ENCODE measurements at regions not wholly inside any gene's neighbourhood (a gene's known extent, or its start where the extent isn't known, plus 50 kb on each side); places are given as distances from the start of the nearest gene placed in this dataset.

GRCh38 chr1:214715126-214715525 is 112.1 kb downstream of the CENPF start:
- Mint-ChIP-seq H3K4me1 (ENCODE audit: low read depth) (no peaks in the 10 kb centered on the region), H3K9me3 (ENCODE audit: low read depth) (peaks cover 2% of the 10 kb centered on the region), H3K4me3 (ENCODE audit: unreplicated experiment) (no peak overlapping the region), H3K27ac (ENCODE audit: unreplicated experiment) (no peak overlapping the region), H3K36me3 (ENCODE audit: low read depth) (no peaks in the 10 kb centered on the region), H3K27me3 (ENCODE audit: low read depth) (peaks cover 33% of the 10 kb centered on the region)
- TF ChIP-seq CTCF (IDR thresholded peaks at IDR 0.05), result no peak
- DNase-seq (ENCODE audit: low spot score), result no peak

DNA sequence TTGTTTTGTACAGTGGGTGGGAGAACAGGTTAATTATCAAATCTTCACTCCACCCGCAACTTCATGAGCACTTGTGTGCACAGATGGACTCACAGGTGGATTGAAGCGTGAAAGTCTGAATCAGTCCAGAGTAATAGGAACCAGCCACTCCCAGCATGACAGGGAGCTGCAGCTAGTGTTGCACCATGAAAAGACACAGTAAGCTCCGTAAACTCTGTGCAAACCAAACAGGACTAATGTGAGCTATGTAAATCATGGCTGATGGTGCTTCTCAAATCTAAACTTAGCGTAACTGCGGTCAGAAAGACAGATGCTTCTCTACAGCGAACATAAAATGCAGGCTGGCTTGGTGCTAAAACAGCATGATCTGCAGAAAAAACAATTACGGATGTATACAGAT is 114.4 kb downstream of the CENPF start:
- Mint-ChIP-seq H3K27ac (ENCODE audit: unreplicated experiment) (no peak overlapping the region), H3K27me3 (ENCODE audit: low read depth) (peaks cover 31% of the 10 kb centered on the region), H3K4me3 (ENCODE audit: unreplicated experiment) (no peak overlapping the region), H3K36me3 (ENCODE audit: low read depth) (no peaks in the 10 kb centered on the region), H3K4me1 (ENCODE audit: low read depth) (no peaks in the 10 kb centered on the region), H3K9me3 (ENCODE audit: low read depth) (peaks cover 2% of the 10 kb centered on the region)
- DNase-seq (ENCODE audit: low spot score), result no peak
- TF ChIP-seq CTCF (IDR thresholded peaks at IDR 0.05), result no peak

GRCh38 chr1:214718724-214719123 is 115.7 kb downstream of the CENPF start:
- TF ChIP-seq CTCF (IDR thresholded peaks at IDR 0.05), result no peak
- Mint-ChIP-seq H3K4me3 (ENCODE audit: unreplicated experiment) (no peak overlapping the region), H3K36me3 (ENCODE audit: low read depth) (peaks cover 1% of the 10 kb centered on the region), H3K27me3 (ENCODE audit: low read depth) (peaks cover 32% of the 10 kb centered on the region), H3K9me3 (ENCODE audit: low read depth) (peaks cover 8% of the 10 kb centered on the region), H3K4me1 (ENCODE audit: low read depth) (no peaks in the 10 kb centered on the region), H3K27ac (ENCODE audit: unreplicated experiment) (no peak overlapping the region)
- no peak for DNase-seq (ENCODE audit: low spot score)

DNA sequence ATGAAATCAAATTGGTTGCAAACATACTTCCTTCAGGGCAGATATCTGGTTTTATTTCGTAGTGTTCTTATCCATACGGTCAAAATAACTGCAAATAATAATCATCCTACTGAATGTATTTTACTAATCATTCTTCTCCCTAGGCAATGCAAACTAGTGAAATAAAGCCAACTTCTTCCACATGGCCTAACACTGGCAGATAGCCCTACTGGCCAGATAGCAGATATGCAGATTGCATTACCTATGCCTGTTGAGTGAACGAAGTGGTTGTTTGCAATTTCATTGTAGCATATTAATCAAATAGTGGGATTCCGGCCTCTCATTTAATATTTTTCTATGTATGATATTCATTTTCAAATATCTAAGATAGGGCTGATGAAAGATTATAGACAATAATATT is 116.2 kb downstream of the CENPF start:
- H3K4me1 Mint-ChIP-seq (ENCODE audit: low read depth), result no peaks in the 10 kb centered on the region
- H3K9me3 Mint-ChIP-seq (ENCODE audit: low read depth), result peaks cover 8% of the 10 kb centered on the region
- no peak overlapping the region for H3K4me3 Mint-ChIP-seq (ENCODE audit: unreplicated experiment)
- peaks cover 30% of the 10 kb centered on the region for H3K27me3 Mint-ChIP-seq (ENCODE audit: low read depth)
- no peak for TF ChIP-seq CTCF (IDR thresholded peaks at IDR 0.05)
- no peak for DNase-seq (ENCODE audit: low spot score)
- no peak overlapping the region for H3K27ac Mint-ChIP-seq (ENCODE audit: unreplicated experiment)
- peaks cover 1% of the 10 kb centered on the region for H3K36me3 Mint-ChIP-seq (ENCODE audit: low read depth)

DNA sequence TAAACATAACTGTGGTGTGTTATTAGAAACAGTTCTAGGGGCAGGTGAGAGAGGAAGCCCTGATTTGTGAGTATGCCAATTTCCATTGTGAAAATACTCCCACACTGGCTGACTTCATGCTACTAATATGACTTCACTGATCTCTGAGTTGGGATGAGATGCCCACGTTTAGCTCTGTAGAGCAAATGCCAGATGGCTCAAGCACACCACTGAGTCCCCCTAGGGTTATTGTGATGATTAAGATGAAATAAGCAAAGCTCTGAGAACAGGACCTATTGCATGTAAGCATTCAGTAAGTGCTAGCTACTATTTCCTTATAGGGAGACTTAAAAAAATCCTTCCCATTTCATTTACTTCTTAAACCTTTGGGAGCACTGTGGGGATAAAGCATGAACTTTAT is 117.6 kb downstream of the CENPF start:
- peaks cover 1% of the 10 kb centered on the region for H3K36me3 Mint-ChIP-seq (ENCODE audit: low read depth)
- H3K27me3 Mint-ChIP-seq (ENCODE audit: low read depth), result peaks cover 24% of the 10 kb centered on the region
- no peak overlapping the region for H3K4me3 Mint-ChIP-seq (ENCODE audit: unreplicated experiment)
- peaks cover 5% of the 10 kb centered on the region for H3K9me3 Mint-ChIP-seq (ENCODE audit: low read depth)
- TF ChIP-seq CTCF (IDR thresholded peaks at IDR 0.05), result no peak
- no peak overlapping the region for H3K27ac Mint-ChIP-seq (ENCODE audit: unreplicated experiment)
- no peaks in the 10 kb centered on the region for H3K4me1 Mint-ChIP-seq (ENCODE audit: low read depth)
- no peak for DNase-seq (ENCODE audit: low spot score)

Data from chondrocyte (in vitro differentiated cells).